Liver (tissue), 8 donors: ENCODE measurements at regions not wholly inside any gene's neighbourhood (a gene's known extent, or its start where the extent isn't known, plus 50 kb on each side); places are given as distances from the start of the nearest gene placed in this dataset.

ENCODE experiments used
- DNase-seq: peaks from one replicate; pipeline ENCODE4 v3.0.0-alpha.2; 2017; ENCODE audit warnings: low spot score
- H3K27ac ChIP-seq, 2 donors: one replicate each; pipeline ENCODE4 v1.7.0; 2013; ENCODE audit warnings: inconsistent platforms in 2 of 2, low read length in 2 of 2, control low read depth in 1 of 2, low read depth in 1 of 2, mild to moderate bottlenecking in 1 of 2
- H3K27me3 ChIP-seq, 4 donors: one replicate each; pipeline versions ENCODE4 v1.6.1 to v1.7.0; 2013; ENCODE audit warnings: low read length in 3 of 4, inconsistent platforms in 1 of 4, mild to moderate bottlenecking in 1 of 4, moderate library complexity in 1 of 4; ENCODE audit not compliant: control insufficient read depth in 4 of 4, insufficient read depth in 4 of 4
- H3K36me3 ChIP-seq, 4 donors: one replicate each; pipeline versions ENCODE4 v1.6.1 to v1.7.0; 2013; ENCODE audit warnings: low read length in 3 of 4, mild to moderate bottlenecking in 3 of 4, low read depth in 1 of 4, moderate library complexity in 1 of 4; ENCODE audit not compliant: control insufficient read depth in 4 of 4, insufficient read depth in 3 of 4
- H3K4me1 ChIP-seq, 4 donors: one replicate each; pipeline versions ENCODE4 v1.6.1 to v1.7.0; 2013; ENCODE audit warnings: low read length in 3 of 4, mild to moderate bottlenecking in 3 of 4, moderate library complexity in 1 of 4; ENCODE audit not compliant: control insufficient read depth in 4 of 4, insufficient read depth in 4 of 4
- H3K4me3 ChIP-seq, 3 donors: one replicate each; pipeline versions ENCODE4 v1.6.1 to v1.7.0; 2013; ENCODE audit warnings: low read length in 3 of 3, control low read depth in 1 of 3, low read depth in 1 of 3, mild to moderate bottlenecking in 1 of 3
- H3K9ac ChIP-seq, 2 donors: one replicate each; pipeline ENCODE4 v1.7.0; 2013; ENCODE audit warnings: low read length in 2 of 2, mild to moderate bottlenecking in 2 of 2, moderate library complexity in 2 of 2, control low read depth in 1 of 2, low read depth in 1 of 2
- H3K9me3 ChIP-seq, 4 donors: one replicate each; pipeline versions ENCODE4 v1.6.1 to v1.7.0; 2013; ENCODE audit warnings: low read length in 3 of 4; ENCODE audit not compliant: control insufficient read depth in 4 of 4
- ATF3 ChIP-seq: IDR thresholded peaks from 2 replicates; pipeline ENCODE4 v1.6.1; 2016; ENCODE audit warnings: antibody characterized with exemption
- CTCF ChIP-seq: fragments of 150-350 bp; IDR thresholded peaks from 2 replicates; pipeline ENCODE4 v1.5.1; 2017; ENCODE audit warnings: improper control_type of control experiment, low read depth, low read length; ENCODE audit not compliant: missing input control
- EGR1 ChIP-seq, 2 donors: IDR thresholded peaks; 2 replicates each; pipeline ENCODE4 v1.6.1; 2016 to 2018; ENCODE audit warnings: antibody characterized with exemption in 2 of 2, low read depth in 2 of 2
- FOXA1 ChIP-seq: IDR thresholded peaks from 2 replicates; pipeline ENCODE4 v1.6.1; 2016; ENCODE audit warnings: antibody characterized with exemption
- FOXA2 ChIP-seq: IDR thresholded peaks from 2 replicates; pipeline ENCODE4 v1.6.1; 2016; ENCODE audit warnings: antibody characterized with exemption
- GABPA ChIP-seq, 2 donors: IDR thresholded peaks in 1 of 2; conservative IDR thresholded peaks in 1 of 2; 2 replicates each; pipeline ENCODE4 v1.6.1; 2016; ENCODE audit warnings: antibody characterized with exemption in 2 of 2, mild to moderate bottlenecking in 1 of 2, moderate library complexity in 1 of 2
- HNF4A ChIP-seq, 2 donors: conservative IDR thresholded peaks; 2 replicates each; pipeline ENCODE4 v1.6.1; 2016; ENCODE audit warnings: antibody characterized with exemption in 2 of 2, mild to moderate bottlenecking in 2 of 2
- HNF4G ChIP-seq: IDR thresholded peaks from 2 replicates; pipeline ENCODE4 v1.6.1; 2016; ENCODE audit warnings: antibody characterized with exemption
- JUND ChIP-seq, 2 donors: IDR thresholded peaks; 2 replicates each; pipeline ENCODE4 v1.6.1; 2016; ENCODE audit warnings: antibody characterized with exemption in 2 of 2
- MAX ChIP-seq: IDR thresholded peaks from 2 replicates; pipeline ENCODE4 v1.6.1; 2016; ENCODE audit warnings: antibody characterized with exemption
- NR2F2 ChIP-seq: IDR thresholded peaks from 2 replicates; pipeline ENCODE4 v1.6.1; 2016; ENCODE audit warnings: antibody characterized with exemption
- RAD21 ChIP-seq, 2 donors: IDR thresholded peaks; 2 replicates each; pipeline ENCODE4 v1.6.1; 2016; ENCODE audit warnings: antibody characterized with exemption in 2 of 2, mild to moderate bottlenecking in 2 of 2
- RXRA ChIP-seq, 2 donors: IDR thresholded peaks; 2 replicates each; pipeline ENCODE4 v1.6.1; 2017 to 2018; ENCODE audit warnings: antibody characterized with exemption in 2 of 2, mild to moderate bottlenecking in 1 of 2
- SP1 ChIP-seq: IDR thresholded peaks from 2 replicates; pipeline ENCODE4 v1.6.1; 2018; ENCODE audit warnings: antibody characterized with exemption, mild to moderate bottlenecking
- TAF1 ChIP-seq: conservative IDR thresholded peaks from 2 replicates; pipeline ENCODE4 v1.6.1; 2016; ENCODE audit warnings: antibody characterized with exemption, mild to moderate bottlenecking
- YY1 ChIP-seq: IDR thresholded peaks from 2 replicates; pipeline ENCODE4 v1.6.1; 2016; ENCODE audit warnings: antibody characterized with exemption, mild to moderate bottlenecking
- ZBTB33 ChIP-seq: IDR thresholded peaks from 2 replicates; pipeline ENCODE4 v1.6.1; 2016; ENCODE audit warnings: antibody characterized with exemption
- WGBS: extraction: QIAGEN DNeasy Blood & Tissue Kit; methylation state at CpG from one replicate; pipeline ENCODE4 v1.1.7; 2013; 5-methylcytosine and 5-hydroxymethylcytosine counted together
- donor health status: healthy.
- donor health status: healthy.
- donor health status: healthy.
- donor health status: healthy.
- donor health status: healthy.

- TF ChIP-seq CTCF, result no peak
Observed at GRCh38 chr22:47769652-47770051, 1007.2 kb downstream of the TBC1D22A start (continued).

GRCh38 chr22:47768027-47768426 is 1005.6 kb downstream of the TBC1D22A start:
- no peaks in the 10 kb centered on the region for H3K4me1 ChIP-seq
- no peak for TF ChIP-seq MAX
- no peak for TF ChIP-seq JUND (IDR thresholded peaks at IDR 0.05)
- TF ChIP-seq RXRA (IDR thresholded peaks at IDR 0.05), result no peak
- TF ChIP-seq GABPA (IDR thresholded peaks at IDR 0.05 in 1 of 2, conservative IDR thresholded peaks at IDR 0.05 in 1 of 2), result no peak
- TF ChIP-seq NR2F2, result no peak
- TF ChIP-seq ZBTB33, result no peak
- no peak for TF ChIP-seq SP1
- TF ChIP-seq HNF4A (conservative IDR thresholded peaks at IDR 0.05), result no peak
- no peak for TF ChIP-seq YY1
- no peak for TF ChIP-seq FOXA2
- no peak for TF ChIP-seq CTCF
- TF ChIP-seq TAF1, result no peak
- no peak for TF ChIP-seq EGR1 (IDR thresholded peaks at IDR 0.05; ENCODE audit: low read depth in 2 of 2)
- TF ChIP-seq ATF3, result no peak
- TF ChIP-seq FOXA1, result no peak
- no peak for TF ChIP-seq RAD21 (IDR thresholded peaks at IDR 0.05)
- TF ChIP-seq HNF4G, result no peak
- H3K4me3 ChIP-seq, result no peak overlapping the region
- no peak overlapping the region for H3K9ac ChIP-seq
- H3K27ac ChIP-seq, result no peak overlapping the region
- no peaks in the 10 kb centered on the region for H3K9me3 ChIP-seq
- WGBS, result 81% methylated on average over 4 of the region's 4 CpGs
- H3K36me3 ChIP-seq, result no peaks in the 10 kb centered on the region
- H3K27me3 ChIP-seq, result peaks cover 0 to 8% (median under 1%) of the 10 kb centered on the region in 4 donors
- DNase-seq, result no peak
